ENCODE measurements at regions not wholly inside any gene's neighbourhood (a gene's known extent, or its start where the extent isn't known, plus 50 kb on each side); places are given as distances from the start of the nearest gene placed in this dataset.

GRCh38 chr3:39751286-39751685 lies 58.1 kb upstream of the MYRIP start:
- DNase-seq: no peak

DNA sequence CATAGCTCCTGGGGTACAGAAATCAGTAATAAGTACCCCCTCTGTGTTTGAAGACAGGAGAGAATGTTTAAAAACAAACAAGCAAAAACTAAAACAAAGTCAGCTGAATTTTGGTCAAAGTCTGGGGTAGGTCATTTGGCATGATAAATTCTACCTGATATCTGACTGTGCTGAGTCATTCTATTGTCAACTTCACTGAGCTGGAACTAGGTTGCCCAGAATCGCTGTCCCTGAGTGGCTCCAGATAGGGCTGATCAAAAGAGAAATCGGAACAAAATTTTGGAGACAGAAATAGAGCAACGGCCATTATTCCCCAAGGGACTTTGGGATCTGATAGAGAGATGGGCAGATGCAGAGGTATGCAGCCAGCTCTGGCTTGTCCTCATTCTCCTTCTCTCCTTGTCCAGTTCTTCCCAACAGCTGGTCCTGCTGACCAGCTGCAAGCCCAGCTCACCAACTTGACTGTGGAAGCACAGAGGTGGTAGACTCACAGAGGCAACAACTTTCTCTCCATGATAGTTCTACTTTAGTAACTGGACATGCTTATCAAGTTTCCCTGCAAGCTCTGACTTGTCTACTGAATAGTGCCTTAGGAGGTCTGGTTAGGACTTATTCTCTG lies 57.3 kb upstream of the MYRIP start:
- no peak for DNase-seq

GRCh38 chr3:39752751-39753150 lies 56.7 kb upstream of the MYRIP start:
- no peak for DNase-seq

DNA sequence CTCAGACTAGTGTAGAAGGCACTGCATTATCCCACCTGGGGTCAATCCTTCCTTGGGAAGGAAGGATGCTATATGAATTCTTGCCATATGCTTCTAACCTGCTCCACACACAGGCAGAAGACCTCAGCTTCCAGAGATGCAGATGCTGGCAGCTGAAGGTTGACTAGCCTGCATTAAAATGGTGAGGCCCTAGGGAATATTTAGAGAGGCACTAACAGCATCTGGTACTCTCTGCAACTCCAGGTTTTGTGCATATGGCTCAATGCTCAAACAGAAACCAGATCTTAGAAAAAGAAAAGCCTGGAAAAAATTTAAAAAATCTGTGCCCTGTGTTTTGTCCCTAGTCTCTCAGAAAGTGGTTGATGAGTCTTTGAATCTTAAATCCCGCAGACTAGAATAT lies 56.0 kb upstream of the MYRIP start:
- no peak for DNase-seq

- DNase-seq: no peak
These were observed 54.9 kb upstream of the MYRIP start for GRCh38 chr3:39754549-39754948.

DNA sequence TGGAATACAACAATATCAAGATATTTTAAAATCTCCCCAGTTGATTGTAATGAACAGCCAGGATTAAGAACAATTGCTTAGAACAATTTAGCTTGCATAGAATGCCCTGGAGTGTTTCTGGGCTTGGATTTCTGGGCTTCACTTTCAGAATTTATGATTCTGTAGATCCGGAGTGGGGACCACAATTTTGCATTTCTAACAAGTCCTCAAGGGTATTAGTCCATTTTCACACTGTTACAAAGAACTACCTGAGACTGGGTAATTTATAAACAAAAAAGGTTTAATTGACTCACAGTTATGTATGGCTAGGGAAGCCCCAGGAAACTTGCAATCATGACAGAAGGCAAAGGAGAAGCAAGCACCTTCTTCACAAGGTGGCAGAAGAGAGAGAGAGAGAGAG lies 54.3 kb upstream of the MYRIP start:
- DNase-seq: no peak

DNA sequence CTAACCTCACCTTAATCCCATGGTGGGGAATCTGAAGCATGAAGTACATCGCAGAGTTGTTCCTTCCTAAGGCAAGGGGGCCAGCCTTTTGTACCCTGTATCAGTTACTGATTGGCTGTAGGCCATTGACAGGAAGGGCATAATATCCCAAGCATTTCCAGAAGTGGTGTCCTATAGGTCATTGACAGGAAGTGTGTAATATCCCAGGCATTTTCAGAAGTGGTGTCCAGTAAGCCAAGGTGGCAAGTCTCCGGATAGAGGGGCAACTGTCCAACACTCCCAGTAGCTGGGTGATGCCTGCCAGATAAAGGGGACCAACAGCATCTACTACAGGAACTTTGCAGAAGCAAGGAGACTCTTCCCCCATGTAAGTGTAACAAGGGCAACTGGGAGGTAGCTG lies 52.1 kb upstream of the MYRIP start:
- no peak for DNase-seq
